ENCODE measurements at regions not wholly inside any gene's neighbourhood (a gene's known extent, or its start where the extent isn't known, plus 50 kb on each side); places are given as distances from the start of the nearest gene placed in this dataset.

DNA sequence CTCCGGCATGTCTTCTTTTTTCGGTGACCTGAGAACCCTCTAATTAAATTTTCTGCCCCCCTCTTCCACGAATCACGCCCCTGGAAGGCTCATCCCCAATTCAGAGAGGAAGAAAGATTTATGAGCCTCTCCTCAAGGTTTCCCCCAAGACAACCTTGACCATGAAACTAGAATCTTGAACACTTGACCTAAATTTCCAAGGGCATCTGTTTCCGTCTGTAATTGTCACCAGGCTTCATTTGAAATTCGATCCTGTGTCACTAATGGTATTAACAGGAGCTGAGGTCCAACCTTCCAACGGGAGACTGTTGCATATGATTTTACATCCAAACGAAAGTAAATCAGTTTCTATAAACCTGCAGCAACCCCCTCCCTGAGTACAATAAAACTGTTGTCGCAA is 139.9 kb upstream of the ZIC3 start:
- TF ChIP-seq, protein P1, sequence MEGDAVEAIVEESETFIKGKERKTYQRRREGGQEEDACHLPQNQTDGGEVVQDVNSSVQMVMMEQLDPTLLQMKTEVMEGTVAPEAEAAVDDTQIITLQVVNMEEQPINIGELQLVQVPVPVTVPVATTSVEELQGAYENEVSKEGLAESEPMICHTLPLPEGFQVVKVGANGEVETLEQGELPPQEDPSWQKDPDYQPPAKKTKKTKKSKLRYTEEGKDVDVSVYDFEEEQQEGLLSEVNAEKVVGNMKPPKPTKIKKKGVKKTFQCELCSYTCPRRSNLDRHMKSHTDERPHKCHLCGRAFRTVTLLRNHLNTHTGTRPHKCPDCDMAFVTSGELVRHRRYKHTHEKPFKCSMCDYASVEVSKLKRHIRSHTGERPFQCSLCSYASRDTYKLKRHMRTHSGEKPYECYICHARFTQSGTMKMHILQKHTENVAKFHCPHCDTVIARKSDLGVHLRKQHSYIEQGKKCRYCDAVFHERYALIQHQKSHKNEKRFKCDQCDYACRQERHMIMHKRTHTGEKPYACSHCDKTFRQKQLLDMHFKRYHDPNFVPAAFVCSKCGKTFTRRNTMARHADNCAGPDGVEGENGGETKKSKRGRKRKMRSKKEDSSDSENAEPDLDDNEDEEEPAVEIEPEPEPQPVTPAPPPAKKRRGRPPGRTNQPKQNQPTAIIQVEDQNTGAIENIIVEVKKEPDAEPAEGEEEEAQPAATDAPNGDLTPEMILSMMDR (conservative IDR thresholded peaks at IDR 0.05; ENCODE audit: low read depth, low read length), result no peak
- DNase-seq (ENCODE audit: low read depth), result no peak

DNA sequence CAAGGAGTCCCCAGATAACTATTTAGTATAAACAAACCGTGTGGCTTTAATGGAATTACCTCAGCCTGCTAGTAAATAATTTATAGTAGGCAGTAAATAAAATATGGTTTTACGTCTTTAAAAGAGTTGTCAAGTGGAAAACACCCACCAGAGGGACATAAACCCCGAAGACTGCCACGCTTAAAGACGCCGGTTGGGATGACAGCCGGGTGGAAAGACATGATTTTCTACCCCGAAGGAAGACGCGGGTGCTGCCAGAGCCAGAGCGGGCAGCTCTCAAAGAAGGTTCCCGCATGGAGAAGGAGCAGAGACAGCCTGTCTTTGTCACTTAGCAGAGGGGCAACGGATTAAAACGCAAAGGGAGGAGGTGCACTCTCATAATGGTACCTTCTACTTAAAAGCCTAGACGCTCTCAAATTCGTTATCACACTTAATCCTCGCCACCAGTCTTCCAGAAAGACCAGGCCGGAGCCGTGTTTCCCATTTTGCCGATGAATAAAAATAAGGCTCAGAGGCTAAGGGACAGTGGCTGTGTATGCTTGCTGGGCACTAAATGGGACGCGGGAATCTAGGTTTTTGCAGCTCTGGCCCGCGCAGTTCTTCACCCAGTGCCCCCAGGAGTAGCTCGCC is 140.5 kb upstream of the ZIC3 start:
- TF ChIP-seq, protein P1 (conservative IDR thresholded peaks at IDR 0.05; ENCODE audit: low read depth, low read length), result no peak
- no peak for DNase-seq (ENCODE audit: low read depth)
- no peak overlapping the region for H3K4me3 ChIP-seq (ENCODE audit: low read length)

More for the DNA sequence above, 139.9 kb upstream of the ZIC3 start:
- no peak overlapping the region for H3K4me3 ChIP-seq (ENCODE audit: low read length)

DNA sequence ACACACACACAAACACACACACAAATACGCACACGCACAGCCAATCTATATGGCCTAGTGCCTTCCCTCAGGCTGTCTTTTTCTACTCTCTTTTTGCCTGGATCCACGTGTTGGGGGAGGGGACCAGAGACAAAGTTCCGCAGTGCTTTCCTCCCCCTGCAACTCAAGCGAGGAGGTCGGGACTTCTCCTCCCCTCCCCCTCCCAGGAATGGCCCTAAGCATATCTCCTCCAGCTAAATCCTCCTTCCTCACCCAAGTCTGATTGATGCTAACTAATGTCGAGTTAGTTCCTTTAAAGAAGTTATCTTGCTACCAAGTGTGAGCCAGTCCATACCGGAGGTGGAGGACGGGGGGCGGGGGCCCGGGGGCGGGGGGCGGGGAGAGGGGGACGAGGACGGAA is 141.2 kb upstream of the ZIC3 start:
- TF ChIP-seq, protein P1 (conservative IDR thresholded peaks at IDR 0.05; ENCODE audit: low read depth, low read length), result no peak
- H3K4me3 ChIP-seq (ENCODE audit: low read length), result no peak overlapping the region
- no peak for DNase-seq (ENCODE audit: low read depth)

DNA sequence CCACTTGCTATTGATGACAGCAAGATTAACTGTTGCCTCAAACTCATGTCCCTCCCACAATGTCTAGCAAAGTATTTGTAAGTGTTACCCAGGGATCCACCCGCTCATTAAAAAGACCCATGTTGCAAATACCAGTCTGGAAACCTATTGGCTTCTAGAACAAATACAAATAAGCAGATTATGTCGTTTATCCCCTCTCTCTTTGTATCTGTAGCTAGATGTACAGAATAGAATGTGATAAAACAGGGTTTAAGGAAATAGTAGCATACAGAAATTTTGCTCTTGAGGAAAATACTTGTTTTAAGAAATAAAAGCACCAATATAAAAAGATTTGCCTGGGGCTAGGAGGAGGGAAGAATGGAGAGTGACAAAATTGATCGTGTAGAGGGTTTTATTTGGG is 142.7 kb upstream of the ZIC3 start:
- H3K4me3 ChIP-seq (ENCODE audit: low read length), result no peak overlapping the region
- no peak for DNase-seq (ENCODE audit: low read depth)
- TF ChIP-seq, protein P1 (conservative IDR thresholded peaks at IDR 0.05; ENCODE audit: low read depth, low read length), result no peak

DNA sequence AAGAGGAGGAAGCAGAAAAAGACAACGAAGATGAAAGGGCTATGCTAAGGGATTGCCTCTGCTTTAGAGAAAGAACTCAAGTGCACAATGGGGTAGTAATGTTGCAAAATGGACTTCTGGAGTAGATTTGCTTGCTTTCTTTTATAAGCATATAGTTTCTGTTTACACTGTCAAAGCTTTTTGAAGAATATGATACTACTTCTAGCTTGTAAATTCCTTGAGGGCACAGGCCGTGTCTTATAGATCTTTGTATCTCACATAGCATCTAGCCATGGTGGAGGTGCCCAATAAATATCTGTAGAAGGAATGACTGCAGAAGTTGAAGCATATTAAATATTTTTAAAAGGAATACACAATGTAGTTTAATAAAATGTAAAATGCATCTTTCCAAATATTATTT is 147.8 kb upstream of the ZIC3 start:
- H3K4me3 ChIP-seq (ENCODE audit: low read length), result no peak overlapping the region
- TF ChIP-seq, protein P1 (conservative IDR thresholded peaks at IDR 0.05; ENCODE audit: low read depth, low read length), result no peak
- no peak for DNase-seq (ENCODE audit: low read depth)

DNA sequence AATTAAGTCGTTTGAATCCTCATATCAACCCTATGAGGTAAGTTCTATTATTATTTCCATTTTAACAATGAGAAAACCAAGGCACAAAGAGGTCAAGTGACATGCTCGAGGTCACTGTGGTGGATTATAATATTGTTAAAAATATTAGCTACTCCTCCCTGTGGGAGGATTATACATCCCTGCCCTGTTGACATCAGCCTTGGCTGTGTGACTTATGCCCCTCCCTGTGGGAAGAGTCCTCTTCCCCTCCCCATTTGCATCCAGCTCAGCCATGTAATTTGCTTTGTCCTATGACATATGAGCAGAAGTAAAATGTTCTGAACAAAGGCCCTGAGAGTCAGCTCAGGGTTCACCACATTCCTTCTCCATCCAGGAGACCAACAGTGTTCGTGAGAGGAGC is 152.7 kb upstream of the ZIC3 start:
- no peak for DNase-seq (ENCODE audit: low read depth)
- H3K4me3 ChIP-seq (ENCODE audit: low read length), result no peak overlapping the region

More for the DNA sequence above, 152.7 kb upstream of the ZIC3 start:
- TF ChIP-seq, protein P1 (conservative IDR thresholded peaks at IDR 0.05; ENCODE audit: low read depth, low read length), result no peak
